GM18861 (cell line): ENCODE measurements at regions not wholly inside any gene's neighbourhood (a gene's known extent, or its start where the extent isn't known, plus 50 kb on each side); places are given as distances from the start of the nearest gene placed in this dataset.
"Not testable (repeated sequence)": the region's sequence is repeated elsewhere in the genome, so short reads cannot be mapped to it uniquely, and the experiment has no call there.

ENCODE experiments used
- ATAC-seq: cut with Tn5 transposase; IDR thresholded peaks from one replicate; pipeline ENCODE4 v1.9.1; 2021; ENCODE audit not compliant: unreplicated experiment

DNA sequence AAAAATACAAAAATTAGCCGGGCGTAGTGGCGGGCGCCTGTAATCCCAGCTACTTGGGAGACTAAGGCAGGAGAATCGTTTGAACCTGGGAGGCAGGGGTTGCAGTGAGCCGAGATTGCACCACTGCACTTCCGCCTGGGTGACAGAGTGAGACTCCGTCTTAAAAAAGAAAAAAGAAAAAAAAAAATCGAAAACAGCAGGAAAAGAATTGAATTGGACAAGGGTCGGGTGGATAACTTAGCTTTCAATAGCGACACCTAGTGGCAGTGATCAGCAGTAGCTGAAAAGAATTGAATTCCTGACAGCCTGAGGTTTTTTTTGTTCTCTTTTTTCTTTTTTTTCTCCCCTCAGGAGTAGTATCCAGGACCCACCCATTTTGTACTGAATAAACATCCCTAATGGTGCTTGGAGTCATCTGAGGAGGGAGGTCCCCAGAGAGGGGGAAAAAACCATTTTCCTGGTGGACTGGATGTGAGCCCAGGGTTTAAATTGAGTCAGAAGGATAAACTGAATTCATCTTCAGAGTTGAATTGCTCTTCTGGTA is 55.1 kb downstream of the CYCS start:
- ATAC-seq, result no peak

DNA sequence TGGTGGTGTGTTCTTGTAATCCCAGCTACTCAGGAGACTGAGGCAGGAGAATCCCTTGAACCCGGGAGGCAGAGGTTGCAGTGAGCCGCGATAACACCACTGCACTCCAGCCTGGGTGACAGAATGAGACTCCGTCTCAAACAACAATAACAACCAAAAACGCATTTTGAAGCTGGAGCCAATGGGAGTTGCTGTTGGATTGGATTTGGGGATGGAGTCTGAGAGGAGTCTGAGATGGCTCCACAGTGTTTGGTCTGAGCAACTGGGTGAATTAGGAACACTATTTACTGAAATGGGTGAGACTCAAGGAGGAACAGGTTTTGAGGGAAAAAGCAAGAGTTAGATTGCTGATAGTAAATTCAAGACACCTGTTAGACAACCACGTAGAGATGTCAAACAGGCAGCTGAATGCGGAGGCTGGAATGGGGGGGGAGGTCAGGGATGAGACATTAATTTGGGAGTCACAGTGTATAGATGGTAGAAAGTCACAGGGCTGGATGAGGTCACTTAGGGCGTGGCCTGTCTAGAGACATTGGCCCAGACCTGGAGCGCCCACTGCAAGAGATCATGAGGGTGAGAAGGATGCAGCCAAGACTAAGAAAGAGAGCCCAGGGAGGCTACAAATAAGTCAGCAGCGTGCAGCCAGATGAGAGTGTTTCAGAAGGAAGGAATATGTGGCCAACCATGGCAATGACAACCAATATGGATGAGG is 56.4 kb downstream of the CYCS start:
- no peak for ATAC-seq

DNA sequence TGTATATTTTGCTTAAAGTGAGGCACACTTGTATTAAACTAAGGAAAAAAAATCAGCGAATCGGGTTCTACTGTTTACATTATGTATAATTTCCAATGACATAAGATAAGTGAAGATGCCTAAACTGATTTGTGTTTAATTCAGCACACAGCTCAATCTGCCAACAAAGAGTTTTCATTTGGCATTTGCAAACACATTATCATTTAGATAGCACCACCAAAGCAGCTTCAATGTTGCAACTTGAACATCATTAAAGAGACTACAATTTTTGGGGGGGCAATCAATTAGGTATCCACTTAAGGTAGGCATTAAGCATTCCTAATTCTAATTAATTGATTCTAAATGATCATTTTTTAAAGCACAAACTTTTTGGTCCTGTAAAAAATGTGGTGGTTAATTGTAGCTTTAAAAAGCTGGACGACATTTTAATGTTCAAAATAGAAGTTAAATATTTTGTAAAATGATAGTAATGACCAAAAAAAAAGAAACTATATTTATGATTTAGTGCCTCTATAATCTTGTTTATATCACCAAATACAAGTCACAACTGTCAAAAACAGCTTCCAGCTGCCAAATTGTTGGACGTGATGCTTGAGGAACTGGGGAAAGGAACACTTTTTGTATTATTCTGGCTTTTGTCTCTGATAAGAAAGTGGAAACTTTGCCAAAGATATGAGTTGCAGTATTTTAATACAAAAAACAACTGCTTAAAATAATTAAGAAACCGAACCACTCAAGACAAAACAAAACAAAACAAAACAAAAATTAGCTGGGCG is 57.1 kb downstream of the CYCS start:
- no peak for ATAC-seq

DNA sequence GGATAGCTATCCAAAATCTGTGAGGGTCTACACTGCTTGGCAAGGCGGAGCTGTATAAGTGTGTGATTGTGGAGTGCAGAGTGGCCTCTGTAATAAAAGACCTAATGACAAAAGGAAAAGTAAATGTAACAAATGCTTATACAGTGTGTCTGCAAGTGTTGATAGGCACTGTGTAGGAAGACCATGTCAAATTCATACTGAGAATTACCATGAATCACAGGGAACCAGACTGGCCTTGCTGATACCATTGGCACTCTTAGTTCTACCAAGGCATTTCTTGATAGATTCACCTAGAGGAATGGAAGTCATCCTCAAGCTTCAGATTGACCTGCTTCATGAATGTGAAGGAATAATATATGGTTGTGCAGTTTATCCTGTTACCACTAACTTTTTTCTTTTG is 58.8 kb downstream of the CYCS start:
- no peak for ATAC-seq

DNA sequence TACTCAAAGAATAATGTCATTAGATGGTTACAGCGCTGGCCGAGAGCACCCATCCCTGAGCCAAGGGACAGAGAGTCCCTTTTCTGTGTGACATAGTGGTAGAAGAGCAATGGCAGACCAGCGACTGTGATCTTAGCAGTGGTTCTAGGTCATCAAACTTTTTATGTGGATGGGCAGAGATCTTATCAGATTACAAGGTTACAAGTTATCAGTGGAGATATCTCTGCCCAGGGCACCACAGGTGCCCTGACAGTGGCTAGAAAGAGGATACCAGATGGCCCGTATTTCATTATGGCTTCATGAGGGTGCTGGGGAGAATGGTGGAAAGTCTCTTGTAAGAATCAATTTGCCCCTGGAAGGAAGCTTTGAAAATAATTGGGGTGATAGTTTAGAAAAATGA is 62.7 kb downstream of the CYCS start:
- ATAC-seq, result no peak

DNA sequence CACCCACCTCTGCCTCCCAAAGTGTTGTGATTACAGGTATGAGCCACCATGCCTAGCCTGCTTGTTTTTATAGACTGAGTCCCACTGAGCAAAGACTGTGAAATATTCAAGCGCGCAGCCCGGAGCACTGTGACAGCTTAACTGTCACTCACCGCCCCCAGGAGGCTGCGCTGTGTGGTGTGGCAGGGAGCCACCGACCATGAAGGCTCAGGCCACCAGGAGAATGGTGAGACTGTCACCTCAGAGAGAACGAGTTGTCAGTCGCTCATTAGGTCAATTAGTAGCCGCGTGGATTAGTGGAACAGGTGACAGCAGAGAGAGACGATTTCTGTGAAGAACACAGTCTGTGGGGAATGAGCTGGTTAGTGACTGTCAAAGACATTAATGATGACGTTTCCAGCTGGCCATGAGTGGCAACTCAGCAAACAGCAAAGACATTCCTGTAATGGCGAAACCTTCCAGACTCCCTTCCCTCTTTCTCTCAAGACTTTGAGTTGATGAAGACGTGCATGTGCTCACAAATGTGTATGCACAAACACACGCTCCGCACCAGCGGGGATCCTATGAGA is 64.5 kb downstream of the CYCS start:
- ATAC-seq, result no peak

DNA sequence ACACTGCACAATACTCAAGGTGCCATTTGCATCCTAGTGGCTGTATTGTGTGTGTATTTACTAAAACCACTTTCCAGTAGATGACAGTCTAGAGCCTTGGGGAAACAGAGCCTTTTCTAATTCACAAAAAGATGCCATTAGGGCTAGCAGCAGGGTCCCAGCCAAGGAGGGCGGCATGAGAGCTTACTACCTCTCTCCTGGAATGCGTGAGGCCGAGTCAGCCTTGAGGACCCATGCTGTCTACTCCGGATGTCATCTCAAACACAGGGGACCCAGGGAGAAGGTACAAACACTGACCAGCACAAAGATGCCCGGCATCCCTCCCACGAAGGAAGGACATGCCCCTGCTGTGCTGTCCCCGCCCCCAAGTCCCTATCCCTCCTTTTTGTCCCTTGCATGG is 65.5 kb downstream of the CYCS start:
- ATAC-seq, result no peak

DNA sequence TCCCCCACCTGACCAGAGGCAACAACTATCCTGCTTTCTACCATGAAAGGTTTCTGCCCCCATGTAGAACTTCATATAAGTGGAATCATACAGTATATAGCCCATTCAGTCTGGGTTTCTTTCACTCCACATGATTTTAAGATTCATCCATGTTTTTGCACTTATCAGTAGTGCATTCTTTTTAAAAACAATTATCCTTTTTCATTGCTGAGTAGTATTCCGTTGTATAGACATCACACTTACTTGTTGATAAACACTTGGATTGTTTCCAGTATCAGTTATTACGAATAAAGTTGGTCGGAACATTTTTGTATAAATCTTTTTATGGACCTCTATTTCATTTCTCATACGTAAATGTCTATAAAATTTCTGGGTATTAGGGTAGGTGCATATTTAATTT is 68.7 kb downstream of the CYCS start:
- no peak for ATAC-seq

DNA sequence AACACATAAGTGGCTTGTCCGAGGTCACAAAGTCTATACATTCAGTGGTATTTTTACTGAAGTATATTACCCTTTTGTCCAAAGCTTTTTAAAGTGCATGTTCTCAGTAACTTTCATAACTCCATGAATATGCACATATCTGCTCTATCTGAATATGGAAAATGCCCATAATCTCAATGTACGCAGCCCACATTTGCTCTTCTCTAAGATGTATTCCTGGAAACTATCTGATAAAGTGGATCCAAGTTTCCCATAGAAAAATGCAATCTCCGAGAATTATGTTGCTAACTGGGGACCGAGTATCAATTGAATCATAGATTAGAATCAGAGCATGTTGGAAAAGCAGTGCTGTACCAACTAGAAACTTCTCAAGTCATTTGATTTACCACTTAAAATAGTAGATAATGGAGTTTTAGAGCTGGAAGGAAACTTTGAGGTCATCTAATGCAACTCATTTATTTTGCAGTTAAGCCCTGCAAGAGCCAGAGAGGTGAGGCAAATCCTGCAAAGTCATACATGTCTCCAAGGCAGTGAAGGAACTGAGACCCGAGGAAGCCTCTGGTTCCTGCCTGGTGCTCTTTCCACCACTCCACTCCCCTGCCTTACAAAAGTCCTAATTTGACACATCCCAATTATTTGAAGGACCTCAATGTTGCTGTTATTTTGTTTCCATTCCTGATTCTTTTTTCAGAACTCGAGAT is 69.4 kb downstream of the CYCS start:
- no peak for ATAC-seq

DNA sequence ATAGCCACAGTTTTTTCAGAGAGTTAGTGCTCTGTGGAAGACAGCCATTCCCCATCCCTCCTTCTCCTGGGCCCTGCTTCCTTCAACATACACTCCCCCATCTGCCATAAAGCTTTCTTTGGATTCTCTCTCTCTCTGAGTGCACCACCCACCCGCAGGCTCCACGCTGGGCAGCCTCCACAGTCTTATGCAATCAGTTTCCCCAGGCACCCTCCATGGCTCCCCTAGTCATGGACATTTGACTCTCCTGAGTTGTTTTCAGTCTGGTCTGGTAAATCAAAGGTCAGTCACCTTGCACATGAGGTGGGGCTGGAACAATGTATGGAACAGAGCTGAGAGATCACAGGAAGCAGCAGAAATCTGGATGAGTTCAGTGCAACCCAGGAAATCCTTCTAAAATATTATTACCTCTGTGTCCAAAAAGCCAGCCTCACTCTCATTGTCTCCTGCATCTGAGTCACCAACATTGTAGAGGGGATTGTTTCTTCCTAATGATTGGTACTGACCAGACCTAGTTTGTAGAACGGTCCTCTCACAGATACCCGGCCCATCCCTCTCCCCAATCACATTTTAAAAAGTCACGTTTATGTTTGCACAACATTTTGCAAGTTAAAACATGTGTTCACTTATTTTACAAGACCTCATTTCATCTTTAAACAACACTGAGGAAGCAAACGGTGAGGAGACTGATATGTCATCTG is 70.1 kb downstream of the CYCS start:
- no peak for ATAC-seq

DNA sequence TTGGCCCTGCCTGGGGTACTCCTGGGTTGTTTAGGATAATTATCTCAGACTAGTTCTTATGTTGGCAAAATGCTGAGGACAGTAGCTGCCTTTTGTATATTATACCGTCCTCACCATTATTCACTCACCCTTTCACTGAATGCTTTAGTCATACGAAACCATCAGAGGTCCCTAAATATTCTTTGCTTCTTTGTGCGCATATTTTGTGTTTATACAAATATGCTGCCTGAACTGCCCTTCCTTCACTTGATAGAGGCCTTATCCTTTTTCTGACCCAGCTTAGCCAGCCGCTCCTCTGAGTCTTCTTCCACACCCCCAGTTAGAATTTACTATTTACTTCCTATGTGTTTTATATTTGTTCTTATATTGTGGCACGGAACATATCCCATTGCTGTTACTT is 70.2 kb upstream of the OSBPL3 start:
- no peak for ATAC-seq

DNA sequence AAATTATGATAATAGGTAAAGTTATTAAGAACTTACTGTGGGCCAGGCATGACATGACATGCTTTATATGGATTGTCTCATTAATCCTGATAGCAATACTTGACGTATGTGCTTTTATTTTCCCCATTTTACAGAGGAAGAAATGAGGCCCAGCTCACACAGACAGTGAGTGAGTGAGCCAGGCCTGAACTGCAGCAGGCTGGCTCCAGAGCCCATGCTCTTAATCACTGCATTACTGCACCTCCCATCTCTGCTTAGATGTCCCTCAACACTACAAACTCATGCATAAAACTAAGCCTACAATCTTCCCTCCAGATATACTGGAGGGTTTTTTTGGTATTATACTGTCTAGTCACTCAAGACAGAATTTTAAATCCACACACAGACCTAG is 68.5 kb upstream of the OSBPL3 start:
- no peak for ATAC-seq

DNA sequence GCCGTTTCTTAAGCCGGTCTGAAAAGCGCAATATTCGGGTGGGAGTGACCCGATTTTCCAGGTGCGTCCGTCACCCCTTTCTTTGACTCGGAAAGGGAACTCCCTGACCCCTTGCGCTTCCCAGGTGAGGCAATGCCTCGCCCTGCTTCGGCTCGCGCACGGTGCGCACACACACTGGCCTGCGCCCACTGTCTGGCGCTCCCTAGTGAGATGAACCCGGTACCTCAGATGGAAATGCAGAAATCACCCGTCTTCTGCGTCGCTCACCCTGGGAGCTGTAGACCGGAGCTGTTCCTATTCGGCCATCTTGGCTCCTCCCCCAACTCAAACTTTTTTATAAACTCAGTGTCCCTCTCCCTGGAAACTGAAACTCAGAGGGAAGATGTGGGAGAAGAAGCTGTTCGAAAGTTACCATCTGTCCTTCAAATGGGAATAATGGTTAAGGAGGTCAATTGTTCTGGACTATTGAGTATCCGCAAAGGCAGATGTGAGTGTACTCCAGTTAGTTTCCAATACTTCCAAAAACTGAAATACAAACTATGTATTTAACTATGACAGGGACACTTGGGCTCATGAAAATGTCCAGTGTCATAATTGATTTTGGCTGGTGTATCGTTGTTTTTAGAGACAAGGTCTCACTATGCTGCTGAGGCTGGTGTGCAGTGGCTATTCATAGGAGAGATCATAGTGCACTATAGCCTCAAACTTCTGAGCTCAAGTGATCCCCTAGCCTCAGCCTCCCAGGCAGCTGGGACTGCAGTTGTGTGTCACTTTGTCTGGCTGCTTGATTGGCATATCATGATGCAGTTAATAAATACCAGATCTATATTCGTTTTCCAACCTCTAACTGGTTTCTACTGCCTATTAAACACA is 67.8 kb upstream of the OSBPL3 start:
- not testable (repeated sequence) for ATAC-seq

DNA sequence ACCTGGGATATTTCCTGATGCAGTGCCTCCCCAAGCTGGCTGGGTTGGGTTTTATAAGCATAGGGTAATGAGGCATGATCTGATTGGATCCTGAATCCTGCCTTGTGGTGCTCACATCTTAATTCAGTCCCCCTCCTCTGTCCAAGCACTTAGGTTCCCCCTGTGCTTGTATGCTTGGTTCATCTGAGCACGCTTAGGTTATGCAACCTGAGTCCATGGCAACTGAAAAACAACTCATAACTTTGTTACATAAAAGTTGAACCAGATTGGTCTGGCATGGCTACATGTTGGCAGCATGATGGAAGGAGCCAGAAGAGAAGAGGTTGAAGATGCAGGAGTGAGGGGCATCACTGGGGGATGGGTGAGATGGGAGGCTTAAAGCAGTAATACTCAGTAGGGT is 57.3 kb upstream of the OSBPL3 start:
- ATAC-seq, result no peak

DNA sequence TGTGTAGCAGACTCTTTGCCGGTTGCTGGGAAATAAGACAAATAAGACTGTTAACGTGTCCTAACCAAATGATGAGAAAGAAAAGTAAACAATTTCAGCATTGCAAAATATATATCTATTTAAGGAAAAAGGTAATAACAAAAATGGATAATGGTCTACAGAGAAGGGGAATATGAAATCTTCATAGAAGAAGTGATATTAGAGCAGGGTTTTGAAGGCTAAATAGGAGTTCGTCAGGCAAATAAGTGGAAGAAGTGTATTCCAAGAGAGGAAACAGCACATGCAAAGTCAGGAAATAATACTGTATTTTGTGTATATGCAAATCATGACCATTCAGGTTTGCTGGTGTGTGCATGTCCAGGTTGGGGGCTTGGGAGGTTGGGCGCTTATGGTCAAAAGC is 55.3 kb upstream of the OSBPL3 start:
- ATAC-seq, result no peak

DNA sequence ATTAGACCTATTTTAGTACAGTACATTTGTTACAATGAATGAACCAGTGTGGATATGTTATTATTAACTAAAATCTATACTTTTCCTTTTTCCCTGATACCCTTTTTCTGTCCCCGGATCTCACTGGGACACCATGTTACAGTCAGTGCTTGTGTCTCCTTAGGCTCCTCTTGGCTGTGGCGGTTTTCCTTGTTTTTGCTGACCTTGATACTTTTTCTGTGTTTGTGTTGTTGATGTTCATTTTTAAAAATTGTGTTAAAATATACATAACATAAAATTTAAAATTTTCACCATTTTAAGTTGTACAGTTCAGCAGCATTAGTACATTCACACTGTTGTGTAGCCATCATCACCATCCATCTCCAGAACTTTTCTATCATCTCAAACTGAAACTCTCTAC is 54.2 kb upstream of the OSBPL3 start:
- ATAC-seq, result no peak

DNA sequence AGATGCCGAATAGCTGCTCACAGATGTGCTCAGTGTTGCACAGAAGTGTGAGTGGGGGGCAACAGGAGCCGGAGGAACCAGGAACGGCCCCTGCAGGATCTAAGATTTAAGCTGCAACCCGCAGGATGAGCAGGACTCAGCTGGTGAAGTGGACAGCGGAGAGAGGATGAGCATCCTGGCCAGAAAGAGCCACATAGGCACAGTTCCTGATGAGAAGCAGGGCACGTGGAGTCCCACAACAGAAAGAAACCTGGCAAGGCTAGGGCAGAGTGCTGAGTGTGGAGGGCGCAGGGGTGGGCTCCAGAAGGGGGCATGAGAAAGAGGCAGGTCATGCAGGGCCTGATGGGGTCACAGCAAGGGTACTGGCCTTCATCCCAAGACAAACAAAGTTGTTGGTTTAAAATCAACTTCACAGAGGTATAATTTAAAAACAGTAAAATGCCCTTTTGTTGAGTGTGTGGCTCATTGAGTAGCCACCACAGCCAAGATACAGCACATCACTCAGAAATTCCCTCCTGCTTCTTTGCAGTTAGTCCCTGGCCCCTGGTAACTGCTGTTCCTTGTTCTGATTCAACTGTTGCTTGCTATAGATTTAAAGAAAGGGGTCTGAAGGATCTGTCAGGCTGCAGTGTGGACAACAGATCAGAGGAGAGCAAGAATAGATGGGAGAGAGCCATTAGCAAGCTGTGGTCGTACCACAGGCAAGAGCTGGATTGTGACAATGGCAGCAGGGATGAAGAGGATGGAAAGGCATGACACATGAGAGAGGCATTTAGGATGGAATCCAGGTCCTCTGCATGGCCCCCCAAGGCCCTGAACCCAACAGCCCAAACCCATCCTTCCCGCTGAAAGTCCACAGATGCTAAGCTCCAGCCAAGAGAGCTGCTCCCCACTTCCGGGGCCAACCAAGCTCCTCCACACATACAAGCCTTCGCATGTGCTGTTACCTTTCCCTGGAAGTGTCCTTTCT is 53.1 kb upstream of the OSBPL3 start:
- no peak for ATAC-seq

DNA sequence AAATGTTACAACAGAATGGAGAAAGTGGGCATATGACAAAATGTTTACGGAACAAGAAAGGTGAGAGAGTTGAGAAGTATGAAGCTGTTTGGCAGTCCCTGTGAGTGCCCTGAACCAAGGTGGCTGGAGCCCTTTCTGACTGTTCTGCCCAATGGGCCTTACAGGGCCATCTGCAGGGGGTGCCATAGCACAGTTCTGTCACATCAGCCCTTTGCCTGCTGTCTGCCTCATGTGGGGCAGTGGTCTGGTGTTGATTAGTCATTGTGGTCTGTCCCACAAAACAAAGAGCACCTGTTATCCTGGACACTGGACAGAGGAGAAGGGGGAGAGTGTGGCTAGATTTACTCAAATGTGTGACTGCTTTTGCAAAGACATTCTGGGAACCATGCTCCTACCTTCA is 51.5 kb upstream of the OSBPL3 start:
- ATAC-seq, result peak; percentile 40

DNA sequence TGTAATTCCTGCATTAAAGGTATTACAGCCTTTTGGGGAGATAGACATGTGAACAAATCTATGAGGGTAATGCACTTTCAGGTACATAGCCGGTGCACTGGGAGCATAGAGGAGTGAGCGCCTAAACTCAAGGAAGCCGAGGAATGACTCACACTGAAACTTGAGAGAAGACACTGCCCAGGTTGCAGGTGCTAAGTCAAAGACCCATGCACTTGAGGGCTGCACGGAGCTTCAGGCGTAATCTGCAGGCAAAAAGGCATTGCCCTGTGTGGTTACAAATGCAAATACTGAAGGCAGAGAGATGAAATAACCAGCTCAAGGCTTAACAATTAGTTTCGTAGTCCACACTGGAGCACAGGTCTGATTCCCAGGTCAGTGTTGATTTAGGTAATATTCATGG is 51.0 kb upstream of the OSBPL3 start:
- ATAC-seq, result peak; percentile 72
